SK-N-MC (cell line): ENCODE measurements at regions not wholly inside any gene's neighbourhood (a gene's known extent, or its start where the extent isn't known, plus 50 kb on each side); places are given as distances from the start of the nearest gene placed in this dataset.

Experiments
- EZH2 ChIP-seq: fragments of 200-600 bp; sonication (generic); IDR thresholded peaks from one replicate; pipeline ENCODE4 v1.6.1; 2017; ENCODE audit warnings: antibody characterized with exemption
- FOXP2 ChIP-seq: optimal IDR thresholded peaks from 2 replicates; pipeline ENCODE3; 2011; ENCODE audit warnings: mild to moderate bottlenecking, moderate library complexity; ENCODE audit not compliant: insufficient read depth; ENCODE audit errors: extremely low read length, control extremely low read depth
- POLR2AphosphoS5 ChIP-seq: IDR thresholded peaks from 2 replicates; pipeline ENCODE4 v1.6.1; 2012; ENCODE audit warnings: mild to moderate bottlenecking, low read depth, low read length, borderline replicate concordance

- TF ChIP-seq POLR2AphosphoS5 (no peak), EZH2 (no peak), FOXP2 (no peak)
Measured at GRCh38 chr3:117184574-117184973, 475.0 kb downstream of the TUSC7 start.
